HG03060 (cell line): ENCODE measurements at regions not wholly inside any gene's neighbourhood (a gene's known extent, or its start where the extent isn't known, plus 50 kb on each side); places are given as distances from the start of the nearest gene placed in this dataset.
A peak's percentile ranks its signal among the peaks of the same experiment; 100 is the strongest.
"Not testable (repeated sequence)": the region's sequence is repeated elsewhere in the genome, so short reads cannot be mapped to it uniquely, and the experiment has no call there.

Experiments used
- ATAC-seq: cut with Tn5 transposase; IDR thresholded peaks from one replicate; pipeline ENCODE4 v1.9.1; 2021; ENCODE audit warnings: low read depth, moderate number of reproducible peaks; ENCODE audit not compliant: unreplicated experiment

DNA sequence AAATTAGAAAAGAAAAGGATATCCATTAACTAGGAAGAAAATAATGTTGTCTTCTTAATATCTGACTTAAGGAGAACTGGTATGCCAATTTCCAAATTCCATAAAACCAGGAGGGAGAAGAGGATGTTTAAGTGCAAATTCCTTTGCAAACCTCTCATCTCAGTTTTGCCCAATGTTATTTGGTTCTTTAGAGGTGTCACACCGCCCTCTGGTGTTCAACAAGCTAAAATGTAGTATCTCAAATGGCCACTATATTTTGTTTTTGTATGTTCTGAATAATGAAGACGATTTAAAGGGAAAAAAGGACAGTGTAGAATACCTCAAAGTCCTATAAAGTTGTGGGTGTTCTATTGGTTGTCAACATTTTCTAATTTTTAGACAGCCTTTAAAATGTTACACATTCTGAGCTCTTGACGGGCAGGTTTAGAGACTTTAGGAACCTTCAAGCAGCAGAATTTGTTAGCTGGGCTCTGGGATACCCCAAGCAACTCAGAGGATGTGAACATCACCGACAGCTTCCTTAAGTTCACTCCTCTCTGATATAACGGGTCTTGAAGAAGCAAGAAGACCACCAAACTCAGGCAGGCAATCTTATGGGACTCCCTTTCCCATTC lies 458.3 kb downstream of the MFSD1 start:
- no peak for ATAC-seq

DNA sequence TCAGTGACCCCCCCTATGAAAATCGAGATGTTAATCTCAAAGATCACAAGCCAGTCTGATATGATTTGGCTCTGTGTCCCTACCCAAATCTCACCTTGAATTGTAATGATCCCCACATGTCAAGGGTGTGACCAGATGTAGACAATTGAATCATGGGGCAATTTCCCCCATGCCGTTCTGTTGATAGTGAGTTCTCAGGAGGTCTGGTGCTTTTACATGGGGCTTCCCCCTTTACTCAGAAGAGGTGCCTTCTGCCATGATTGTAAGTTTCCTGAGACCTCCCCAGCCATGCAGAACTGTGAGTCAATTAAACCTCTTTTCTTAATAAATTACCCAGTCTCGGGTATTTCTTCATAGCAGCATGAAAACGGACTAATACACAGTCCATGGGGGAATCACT lies 459.5 kb downstream of the MFSD1 start:
- ATAC-seq, result not testable (repeated sequence)

DNA sequence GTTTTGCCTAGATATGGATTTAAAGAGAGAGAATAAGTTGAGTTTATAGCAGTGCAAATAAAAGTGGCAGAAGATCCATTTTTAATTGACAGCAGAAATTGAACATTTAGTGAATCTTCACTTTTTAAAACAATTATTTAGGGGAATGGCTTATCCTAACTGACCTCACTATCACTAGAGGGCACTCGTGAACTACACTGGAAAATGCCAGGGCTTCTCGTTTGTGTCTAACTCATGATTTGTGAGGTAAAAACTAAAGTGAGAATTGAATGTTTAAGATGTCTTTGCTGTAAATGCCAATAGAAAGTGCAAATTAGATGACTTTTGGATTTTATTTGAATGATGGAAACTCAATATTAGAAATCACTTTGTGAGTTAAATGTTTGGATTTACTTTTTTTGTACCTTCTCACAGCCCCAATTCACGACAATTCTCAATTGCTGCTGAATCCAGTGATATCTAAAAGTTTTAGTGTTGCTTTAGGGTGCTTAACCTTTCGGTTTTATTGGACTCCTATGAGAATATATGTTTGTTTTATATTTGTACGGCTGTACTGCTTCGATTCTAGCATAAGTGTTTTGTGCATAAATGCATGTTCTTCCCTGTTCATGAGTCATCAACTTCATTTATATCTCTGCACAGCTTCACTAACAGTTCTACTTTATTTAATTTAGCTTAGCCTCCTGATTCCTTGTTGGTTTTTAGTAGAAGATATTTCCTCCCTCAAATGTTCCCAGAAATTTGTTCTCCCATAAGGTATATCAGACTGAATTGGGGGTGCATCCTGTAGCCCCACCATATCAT lies 462.1 kb downstream of the MFSD1 start:
- no peak for ATAC-seq

DNA sequence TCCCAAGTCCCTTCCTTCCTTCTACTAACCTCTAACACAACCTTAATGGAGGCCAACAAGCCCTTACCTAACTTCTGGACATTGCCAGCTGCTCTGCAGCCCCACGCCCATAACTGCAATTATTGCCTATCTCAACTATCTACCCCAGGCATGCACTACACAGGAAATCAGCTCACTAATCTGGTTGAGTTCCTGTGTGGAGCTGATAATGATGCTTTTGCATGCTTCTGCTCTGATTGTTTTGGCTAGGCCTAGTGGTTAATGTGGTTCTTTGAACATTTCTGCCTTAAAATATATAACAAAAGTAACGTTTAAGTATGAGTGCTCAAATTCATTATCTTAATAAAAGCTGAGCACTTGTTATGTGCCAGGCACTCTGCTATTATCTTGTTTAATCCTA lies 463.9 kb downstream of the MFSD1 start:
- no peak for ATAC-seq

DNA sequence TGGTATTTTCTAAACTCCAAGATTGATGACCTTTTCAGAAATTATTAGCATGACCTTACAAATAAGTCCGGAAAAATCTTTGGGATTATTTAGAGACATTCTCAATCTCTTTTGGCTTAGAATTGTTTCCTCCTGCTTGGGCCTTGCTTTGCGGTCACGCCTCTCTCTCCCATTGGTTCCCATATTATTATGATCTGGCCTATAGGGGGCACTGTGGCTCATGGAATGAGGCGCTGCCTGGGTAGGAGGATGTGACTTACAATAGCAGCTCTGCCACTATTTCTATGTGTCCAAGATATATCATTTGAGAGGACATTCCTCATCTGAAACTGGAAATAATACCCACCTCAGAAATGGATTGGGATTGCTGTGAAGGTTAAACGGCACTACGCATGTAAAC lies 464.9 kb downstream of the MFSD1 start:
- no peak for ATAC-seq

DNA sequence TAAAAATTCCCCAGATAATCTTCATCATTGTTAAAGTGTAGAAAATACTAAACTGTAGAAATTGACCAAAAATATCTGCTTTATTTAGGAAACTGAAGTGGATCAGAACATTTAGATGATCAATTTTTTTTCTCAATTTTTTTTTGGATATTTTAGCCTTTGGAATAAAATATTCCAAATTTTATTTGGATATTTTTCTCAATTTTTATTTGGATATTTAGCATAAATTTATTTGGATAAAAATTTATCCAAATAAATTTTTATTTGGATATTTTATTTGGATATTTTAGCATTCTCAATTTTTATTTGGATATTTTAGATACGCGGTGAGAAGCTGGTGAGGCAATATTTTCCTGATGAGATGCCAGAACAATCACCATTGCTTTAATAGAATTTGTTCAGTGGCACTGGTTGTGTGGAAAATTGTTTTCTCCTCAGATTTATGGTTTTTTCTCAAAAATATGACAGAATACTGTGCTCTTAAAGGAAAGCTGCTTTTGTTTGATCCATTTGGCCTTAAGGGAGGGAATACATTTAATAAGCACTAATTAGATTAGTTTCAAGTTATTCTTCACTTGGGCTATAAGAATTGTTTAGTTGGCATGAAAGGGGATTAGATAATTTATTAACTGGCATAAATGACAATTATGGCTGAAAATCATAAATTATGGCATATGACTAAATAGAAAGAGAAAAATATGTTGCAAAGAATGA lies 470.1 kb downstream of the MFSD1 start:
- ATAC-seq, result no peak

DNA sequence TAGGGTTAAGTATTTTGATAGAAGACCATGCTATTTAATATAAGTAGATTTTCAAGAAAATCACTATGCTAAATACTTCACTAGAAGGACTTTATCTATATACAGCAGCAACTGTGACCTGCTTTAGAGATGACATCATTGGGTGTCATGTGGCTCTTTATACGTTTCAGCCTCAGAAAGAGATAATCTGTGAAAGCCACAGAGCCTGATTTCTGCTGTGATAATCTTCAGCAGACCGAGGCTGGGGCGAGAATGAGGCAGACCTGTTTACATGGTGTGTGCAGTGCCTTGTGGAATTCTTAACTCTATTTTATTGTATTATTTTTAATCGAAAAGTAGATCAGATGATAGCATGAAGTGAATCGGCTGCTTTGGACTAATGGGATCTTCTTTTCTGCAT lies 471.2 kb downstream of the MFSD1 start:
- no peak for ATAC-seq

GRCh38 chr3:159273608-159274007 lies 471.8 kb downstream of the MFSD1 start:
- no peak for ATAC-seq

- ATAC-seq, result no peak
Measured at GRCh38 chr3:159275741-159276140, 473.9 kb downstream of the MFSD1 start.

GRCh38 chr3:159277814-159278213 lies 476.0 kb downstream of the MFSD1 start:
- ATAC-seq, result no peak

- no peak for ATAC-seq
Measured at GRCh38 chr3:159280386-159281191, 478.7 kb downstream of the MFSD1 start.

GRCh38 chr3:159293493-159293892 lies 491.6 kb downstream of the MFSD1 start:
- ATAC-seq, result no peak

- no peak for ATAC-seq
Measured at GRCh38 chr3:159301961-159302360, 500.1 kb downstream of the MFSD1 start.

DNA sequence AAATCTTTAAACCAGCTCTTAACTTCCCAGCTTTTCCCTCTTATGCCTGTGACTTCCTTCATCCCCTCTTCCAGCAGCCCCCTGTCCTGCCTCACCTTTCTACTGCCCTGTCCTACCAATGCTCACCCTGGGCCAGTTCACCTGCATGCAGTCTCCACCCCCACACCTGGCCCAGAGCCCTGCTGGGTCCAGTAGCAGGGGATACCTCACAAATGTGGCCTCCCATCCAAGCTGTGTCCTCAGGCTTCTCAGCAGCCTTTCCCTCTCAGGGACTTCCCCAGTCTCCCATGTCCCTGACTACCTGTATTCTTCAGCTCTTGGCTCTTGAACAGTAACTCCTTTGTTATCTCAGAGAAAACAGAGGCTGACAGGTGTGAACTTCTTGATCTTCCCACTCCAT lies 503.2 kb downstream of the MFSD1 start:
- ATAC-seq, result no peak

GRCh38 chr3:159316706-159317105 lies 514.9 kb downstream of the MFSD1 start:
- not testable (repeated sequence) for ATAC-seq

DNA sequence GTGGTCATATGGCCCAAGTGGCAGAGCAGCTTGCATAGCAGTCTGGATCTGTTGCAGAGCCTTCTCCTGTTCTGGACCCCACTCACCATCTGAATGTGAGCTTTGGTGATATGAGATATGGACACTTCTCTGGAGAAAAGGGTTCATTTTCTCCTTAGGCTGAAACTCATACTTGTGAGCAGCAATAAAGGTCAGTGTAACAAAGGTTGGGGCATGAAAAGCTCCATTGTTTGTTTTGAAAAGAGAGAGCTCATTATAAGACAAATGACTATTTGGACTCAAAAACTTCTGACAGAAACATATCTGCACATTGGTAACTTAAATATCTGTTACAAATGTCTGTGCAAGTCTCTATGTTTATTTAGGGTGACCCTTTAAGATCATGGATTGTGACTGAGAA lies 517.3 kb downstream of the MFSD1 start:
- no peak for ATAC-seq

DNA sequence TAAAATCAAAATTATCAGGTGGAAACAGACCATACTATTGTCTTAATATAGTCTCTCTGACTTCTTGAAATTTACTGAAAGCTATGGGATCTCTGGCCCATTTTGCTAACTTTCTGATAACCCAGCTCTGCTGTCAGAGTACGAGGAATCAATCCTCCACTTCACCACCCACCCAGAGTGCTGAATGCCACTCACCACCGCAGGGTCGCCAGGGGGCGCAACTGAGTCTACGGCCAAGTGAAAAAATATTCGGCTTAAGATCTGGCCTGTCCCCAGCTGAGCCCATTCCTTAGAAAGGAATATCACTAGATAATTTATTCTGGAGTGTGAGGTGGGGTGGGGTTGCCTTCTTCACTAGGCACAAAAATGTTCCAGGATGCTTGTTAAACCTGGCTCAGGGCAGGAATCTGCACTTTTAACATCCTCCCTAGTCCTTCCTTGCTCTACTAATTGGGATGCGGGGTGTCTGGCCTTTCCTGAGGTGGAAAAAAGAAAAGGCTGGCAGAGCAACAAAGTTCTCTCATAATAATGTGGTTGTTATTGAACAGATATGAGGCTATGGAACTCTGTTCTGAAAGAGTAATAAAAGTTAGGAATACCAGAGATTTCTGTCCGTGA lies 520.6 kb downstream of the MFSD1 start:
- ATAC-seq, result peak; percentile 61

- no peak for ATAC-seq
Measured at GRCh38 chr3:159323848-159324247, 522.0 kb downstream of the MFSD1 start.

- ATAC-seq, result no peak
Measured at GRCh38 chr3:159326998-159327397, 525.1 kb downstream of the MFSD1 start.

DNA sequence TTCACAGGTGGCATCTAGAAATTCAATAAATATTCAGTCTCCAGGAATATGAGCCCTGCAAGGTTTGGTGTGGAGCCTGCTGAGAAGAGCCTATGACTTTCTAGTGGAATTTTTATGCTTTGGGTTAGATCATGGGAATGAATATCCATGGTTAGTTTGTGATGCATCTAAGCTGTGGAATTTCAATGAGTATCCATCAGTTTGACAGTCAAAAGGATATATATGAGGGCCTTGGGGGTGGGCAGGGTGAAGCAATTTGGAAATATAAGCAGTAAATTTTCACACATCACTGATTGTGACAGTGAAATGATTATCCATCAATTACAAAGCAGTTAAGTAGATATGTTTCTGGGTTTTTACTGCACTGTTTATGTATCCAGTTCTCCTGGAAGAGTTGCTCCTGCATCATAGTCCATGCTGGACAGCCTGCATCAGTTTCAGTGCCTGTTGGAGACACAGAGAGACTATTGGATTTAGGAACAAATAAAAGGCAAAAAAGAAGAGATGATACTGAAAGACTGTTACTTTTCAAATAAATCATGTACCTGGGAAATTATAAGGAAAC lies 530.8 kb downstream of the MFSD1 start:
- no peak for ATAC-seq
